ENCODE measurements at regions not wholly inside any gene's neighbourhood (a gene's known extent, or its start where the extent isn't known, plus 50 kb on each side); places are given as distances from the start of the nearest gene placed in this dataset.
A peak's percentile ranks its signal among the peaks of the same experiment; 100 is the strongest.

GRCh38 chr15:56821721-56822425, 88.6 kb upstream of the ZNF280D start:
- H3K4me1 ChIP-seq (replicated peaks in 1 of 2) = peaks cover 22 to 27% of the 10 kb centered on the region in 2 donors
- peak; percentile 76 to 97 (median 86) for ATAC-seq (replicated peaks in 6 of 8)
- in situ Hi-C loops (cut with MboI; ENCODE audit: low pct_unique_long_range_greater_than_20kb in 2 of 9, low sequenced_read_pairs in 9 of 9, unreplicated experiment in 9 of 9) = loop anchor here in 1 of 9 experiments (25.0 kb wide), 1 partner anchor 335 kb away; no protein-coding TSS in a partner anchor
- WGBS, 10 experiments = 0 to 63% (median 40%) methylated on average over 1 to 2 of the region's 3 CpGs; no CpG with 5 or more reads in 3 of the 10 experiments
- H3K4me3 ChIP-seq = no peak overlapping the region
- no peak overlapping the region for H3K27ac ChIP-seq

GRCh38 chr15:56820333-56820732, 87.0 kb upstream of the ZNF280D start:
- Histone ChIP-seq H3K4me3 (no peak overlapping the region), H3K4me1 (replicated peaks in 1 of 2) (peaks cover 25 to 29% of the 10 kb centered on the region in 2 donors), H3K27ac (no peak overlapping the region)
- no peak for ATAC-seq (replicated peaks in 6 of 8)
- in situ Hi-C loops (cut with MboI; ENCODE audit: low pct_unique_long_range_greater_than_20kb in 2 of 9, low sequenced_read_pairs in 9 of 9, unreplicated experiment in 9 of 9) = loop anchor here in 1 of 9 experiments (25.0 kb wide), 1 partner anchor 333 kb away; no protein-coding TSS in a partner anchor

- Histone ChIP-seq H3K4me1 (replicated peaks in 1 of 2) (peaks cover 23 to 25% of the 10 kb centered on the region in 2 donors), H3K27ac (no peak overlapping the region), H3K4me3 (no peak overlapping the region)
- in situ Hi-C loops (cut with MboI; ENCODE audit: low pct_unique_long_range_greater_than_20kb in 2 of 9, low sequenced_read_pairs in 9 of 9, unreplicated experiment in 9 of 9) = loop anchor here in 1 of 9 experiments (25.0 kb wide), 1 partner anchor 330 kb away; no protein-coding TSS in a partner anchor
- peak in 7 of 8 experiments; percentile 7 to 53 (median 43) for ATAC-seq (replicated peaks in 6 of 8)
- WGBS, 10 experiments = 0 to 50% (median 14%) methylated on average over 1 of the region's 1 CpG; no CpG with 5 or more reads in 5 of the 10 experiments
Observed at GRCh38 chr15:56817321-56818080, 84.2 kb upstream of the ZNF280D start.

GRCh38 chr15:56816781-56817180, 83.5 kb upstream of the ZNF280D start:
- H3K27ac ChIP-seq = no peak overlapping the region
- ATAC-seq (replicated peaks in 6 of 8) = no peak
- 27 to 100% (median 91%) methylated on average over 1 to 4 of the region's 4 CpGs; no CpG with 5 or more reads in 5 of the 10 experiments for WGBS, 10 experiments
- in situ Hi-C loops (cut with MboI; ENCODE audit: low pct_unique_long_range_greater_than_20kb in 2 of 9, low sequenced_read_pairs in 9 of 9, unreplicated experiment in 9 of 9) = loop anchor here in 1 of 9 experiments (25.0 kb wide), 1 partner anchor 329 kb away; no protein-coding TSS in a partner anchor
- H3K4me1 ChIP-seq (replicated peaks in 1 of 2) = peaks cover 16 to 24% of the 10 kb centered on the region in 2 donors
- H3K4me3 ChIP-seq = no peak overlapping the region

GRCh38 chr15:56815247-56815646, 81.9 kb upstream of the ZNF280D start:
- no peak overlapping the region for H3K4me3 ChIP-seq
- no peak for ATAC-seq (replicated peaks in 6 of 8)
- peaks cover 11 to 18% of the 10 kb centered on the region in 2 donors for H3K4me1 ChIP-seq (replicated peaks in 1 of 2)
- no peak overlapping the region for H3K27ac ChIP-seq
- WGBS, 10 experiments = 81 to 94% (median 91%) methylated on average over 3 to 12 of the region's 12 CpGs; no CpG with 5 or more reads in 2 of the 10 experiments
- in situ Hi-C loops (cut with MboI; ENCODE audit: low pct_unique_long_range_greater_than_20kb in 2 of 9, low sequenced_read_pairs in 9 of 9, unreplicated experiment in 9 of 9) = loop anchor here in 1 of 9 experiments (25.0 kb wide), 1 partner anchor 328 kb away; no protein-coding TSS in a partner anchor

GRCh38 chr15:56814429-56814828, 81.1 kb upstream of the ZNF280D start:
- peaks cover 11 to 18% of the 10 kb centered on the region in 2 donors for H3K4me1 ChIP-seq (replicated peaks in 1 of 2)
- no peak for ATAC-seq (replicated peaks in 6 of 8)
- no peak overlapping the region for H3K27ac ChIP-seq
- in situ Hi-C loops (cut with MboI; ENCODE audit: low pct_unique_long_range_greater_than_20kb in 2 of 9, low sequenced_read_pairs in 9 of 9, unreplicated experiment in 9 of 9) = loop anchor here in 1 of 9 experiments (25.0 kb wide), 1 partner anchor 327 kb away; no protein-coding TSS in a partner anchor
- 71 to 100% (median 86%) methylated on average over 1 to 3 of the region's 3 CpGs for WGBS, 10 experiments
- no peak overlapping the region for H3K4me3 ChIP-seq

- 0% methylated on average over 1 of the region's 1 CpG; no CpG with 5 or more reads in 6 of the 10 experiments for WGBS, 10 experiments
- in situ Hi-C loops (cut with MboI; ENCODE audit: low pct_unique_long_range_greater_than_20kb in 2 of 9, low sequenced_read_pairs in 9 of 9, unreplicated experiment in 9 of 9) = loop anchor here in 1 of 9 experiments (25.0 kb wide), 1 partner anchor 327 kb away; no protein-coding TSS in a partner anchor
- ATAC-seq (replicated peaks in 6 of 8) = no peak
- no peak overlapping the region for H3K4me3 ChIP-seq
- H3K4me1 ChIP-seq (replicated peaks in 1 of 2) = peaks cover 11 to 18% of the 10 kb centered on the region in 2 donors
- H3K27ac ChIP-seq = no peak overlapping the region
Observed at GRCh38 chr15:56813995-56814394, 80.7 kb upstream of the ZNF280D start.

GRCh38 chr15:56812961-56813360, 79.7 kb upstream of the ZNF280D start:
- H3K4me1 ChIP-seq (replicated peaks in 1 of 2) = peaks cover 11 to 17% of the 10 kb centered on the region in 2 donors
- H3K27ac ChIP-seq = no peak overlapping the region
- H3K4me3 ChIP-seq = no peak overlapping the region
- no peak for ATAC-seq (replicated peaks in 6 of 8)
- in situ Hi-C loops (cut with MboI; ENCODE audit: low pct_unique_long_range_greater_than_20kb in 2 of 9, low sequenced_read_pairs in 9 of 9, unreplicated experiment in 9 of 9) = loop anchor here in 1 of 9 experiments (25.0 kb wide), 1 partner anchor 326 kb away; no protein-coding TSS in a partner anchor

- in situ Hi-C loops (cut with MboI; ENCODE audit: low pct_unique_long_range_greater_than_20kb in 2 of 9, low sequenced_read_pairs in 9 of 9, unreplicated experiment in 9 of 9) = loop anchor here in 1 of 9 experiments (25.0 kb wide), 1 partner anchor 325 kb away; no protein-coding TSS in a partner anchor
Observed at GRCh38 chr15:56812221-56812620, 78.9 kb upstream of the ZNF280D start.

GRCh38 chr15:56811586-56811985, 78.3 kb upstream of the ZNF280D start:
- H3K4me1 ChIP-seq (replicated peaks in 1 of 2) = peaks cover 0 to 4% of the 10 kb centered on the region in 2 donors
- in situ Hi-C loops (cut with MboI; ENCODE audit: low pct_unique_long_range_greater_than_20kb in 2 of 9, low sequenced_read_pairs in 9 of 9, unreplicated experiment in 9 of 9) = loop anchor here in 1 of 9 experiments (25.0 kb wide), 1 partner anchor 324 kb away; no protein-coding TSS in a partner anchor
- no peak overlapping the region for H3K27ac ChIP-seq

More at GRCh38 chr15:56812221-56812620, 78.9 kb upstream of the ZNF280D start:
- Histone ChIP-seq H3K4me3 (no peak overlapping the region), H3K4me1 (replicated peaks in 1 of 2) (peaks cover 5 to 10% of the 10 kb centered on the region in 2 donors), H3K27ac (no peak overlapping the region)
- WGBS, 10 experiments = 0 to 73% (median 52%) methylated on average over 2 to 3 of the region's 3 CpGs; no CpG with 5 or more reads in 3 of the 10 experiments
- ATAC-seq (replicated peaks in 6 of 8) = no peak

GRCh38 chr15:56808160-56808559, 74.9 kb upstream of the ZNF280D start:
- in situ Hi-C loops (cut with MboI; ENCODE audit: low pct_unique_long_range_greater_than_20kb in 2 of 9, low sequenced_read_pairs in 9 of 9, unreplicated experiment in 9 of 9) = loop anchor here in 1 of 9 experiments (25.0 kb wide), 1 partner anchor 321 kb away; no protein-coding TSS in a partner anchor
- H3K4me3 ChIP-seq = no peak overlapping the region
- H3K27ac ChIP-seq = no peak overlapping the region
- peaks cover 4 to 6% of the 10 kb centered on the region in 2 donors for H3K4me1 ChIP-seq (replicated peaks in 1 of 2)
- no peak for ATAC-seq (replicated peaks in 6 of 8)

More at GRCh38 chr15:56811586-56811985, 78.3 kb upstream of the ZNF280D start:
- WGBS, 10 experiments = 85 to 100% (median 95%) methylated on average over 2 to 4 of the region's 4 CpGs; no CpG with 5 or more reads in 2 of the 10 experiments
- H3K4me3 ChIP-seq = no peak overlapping the region
- ATAC-seq (replicated peaks in 6 of 8) = no peak

GRCh38 chr15:56806148-56806536, 72.8 kb upstream of the ZNF280D start:
- H3K27ac ChIP-seq = no peak overlapping the region
- in situ Hi-C loops (cut with MboI; ENCODE audit: low pct_unique_long_range_greater_than_20kb in 2 of 9, low sequenced_read_pairs in 9 of 9, unreplicated experiment in 9 of 9) = loop anchor here in 1 of 9 experiments (25.0 kb wide), 1 partner anchor 319 kb away; no protein-coding TSS in a partner anchor
- peaks cover 0 to 6% of the 10 kb centered on the region in 2 donors for H3K4me1 ChIP-seq (replicated peaks in 1 of 2)
- ATAC-seq (replicated peaks in 6 of 8) = no peak
- WGBS, 10 experiments = 47 to 100% (median 89%) methylated on average over 2 of the region's 2 CpGs
- H3K4me3 ChIP-seq = no peak overlapping the region
